RKO (cell line): ENCODE measurements at regions not wholly inside any gene's neighbourhood (a gene's known extent, or its start where the extent isn't known, plus 50 kb on each side); places are given as distances from the start of the nearest gene placed in this dataset.
"Not testable (repeated sequence)": the region's sequence is repeated elsewhere in the genome, so short reads cannot be mapped to it uniquely, and the experiment has no call there.

Source experiments
- DNase-seq: peaks from one replicate; pipeline ENCODE4 v3.0.0-alpha.2; 2016; ENCODE audit warnings: low spot score

DNA sequence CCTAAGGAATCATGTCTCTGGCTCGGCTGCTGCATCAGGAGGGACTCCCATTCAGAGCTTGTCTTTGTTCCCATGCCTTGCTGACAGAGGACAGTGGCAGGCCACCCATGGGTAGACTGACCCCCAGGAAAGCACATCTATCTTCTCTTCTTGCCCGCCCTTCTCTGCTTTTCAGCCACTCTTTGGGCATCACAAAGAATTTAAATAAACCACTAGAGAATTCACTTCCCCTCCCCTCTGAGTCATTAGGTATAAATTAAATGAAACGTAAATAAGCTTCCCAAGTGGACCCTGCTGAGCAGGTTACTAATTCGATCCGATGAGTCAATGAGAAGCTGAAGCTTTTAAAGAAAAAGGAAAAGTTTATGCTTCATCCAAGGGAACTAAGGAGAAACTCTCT lies 97.0 kb downstream of the DRD1 start:
- DNase-seq, result no peak

DNA sequence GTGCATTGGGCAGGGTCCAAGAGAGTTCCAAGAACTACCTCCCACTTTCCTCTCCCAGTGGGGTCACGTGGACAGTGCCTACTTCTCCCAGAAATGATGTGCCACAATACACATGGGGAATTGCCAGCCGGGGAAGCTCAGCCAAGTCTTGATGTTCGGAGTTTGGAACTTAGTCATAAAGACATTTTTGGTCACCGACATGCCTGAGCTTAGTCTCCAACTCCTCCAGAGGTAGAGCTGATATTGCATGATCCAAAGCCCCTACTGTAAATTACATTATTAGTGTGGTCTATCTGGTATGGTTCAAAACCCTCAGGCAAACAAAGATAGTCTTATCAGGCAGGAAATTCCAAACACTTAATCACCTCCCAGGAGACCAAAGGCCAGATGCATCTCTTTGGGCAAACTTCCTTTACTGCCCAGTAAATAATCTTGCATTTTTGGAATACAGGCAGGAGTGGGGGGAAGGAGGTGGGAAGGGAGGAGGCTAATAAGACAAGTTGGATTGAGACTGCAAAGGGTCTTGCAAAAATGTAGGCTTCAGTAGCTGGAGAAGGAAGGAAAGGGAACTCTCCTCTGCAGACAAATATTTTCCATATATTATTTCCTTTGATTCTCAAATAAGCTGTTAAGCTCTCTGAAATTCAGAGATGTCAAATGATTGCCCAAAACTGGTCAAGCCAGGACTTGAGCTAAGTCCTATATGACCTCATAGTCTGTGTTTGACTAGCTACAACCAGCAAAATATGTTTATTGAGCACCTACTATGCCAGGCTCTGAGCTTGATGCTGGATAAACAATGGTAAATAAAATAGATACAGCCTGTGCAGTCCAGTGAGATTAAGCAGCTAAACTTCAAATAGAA lies 99.4 kb downstream of the DRD1 start:
- no peak for DNase-seq

DNA sequence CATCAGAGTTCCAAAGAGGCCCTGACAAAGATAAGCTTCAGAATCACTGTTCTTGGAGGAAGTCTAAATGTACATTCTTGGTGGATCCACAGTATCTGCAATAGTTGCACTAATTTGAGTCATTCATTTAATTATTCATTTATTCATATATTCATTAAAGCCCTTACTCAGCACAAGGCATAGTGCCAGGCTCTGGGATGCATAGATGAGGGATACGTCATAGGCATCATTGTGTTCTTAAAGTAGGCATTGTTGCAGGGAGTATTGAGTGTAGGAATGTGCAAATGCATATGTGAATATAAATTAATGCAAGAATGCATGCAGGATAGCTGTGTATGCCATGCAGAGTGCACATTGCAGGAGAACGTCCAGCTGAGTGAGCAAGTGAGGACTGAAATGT lies 100.7 kb downstream of the DRD1 start:
- DNase-seq, result no peak

DNA sequence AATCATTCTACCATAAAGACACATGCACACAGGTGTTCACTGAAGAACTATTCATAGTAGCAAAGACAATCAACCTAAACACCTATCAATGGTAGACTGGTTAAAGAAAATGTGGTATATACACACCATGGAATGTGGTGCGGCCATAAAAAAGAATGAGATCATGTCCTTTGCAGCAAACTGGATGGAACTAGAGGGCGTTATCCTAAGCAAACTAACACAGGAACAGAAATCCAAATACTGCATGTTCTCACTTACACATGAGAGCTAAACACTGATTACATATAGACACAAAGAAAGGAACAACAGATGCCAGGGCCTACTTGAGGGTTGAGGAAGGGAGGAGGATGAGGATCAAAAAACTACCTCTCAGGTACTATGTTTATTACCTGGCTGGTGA lies 103.8 kb downstream of the DRD1 start:
- DNase-seq, result no peak

DNA sequence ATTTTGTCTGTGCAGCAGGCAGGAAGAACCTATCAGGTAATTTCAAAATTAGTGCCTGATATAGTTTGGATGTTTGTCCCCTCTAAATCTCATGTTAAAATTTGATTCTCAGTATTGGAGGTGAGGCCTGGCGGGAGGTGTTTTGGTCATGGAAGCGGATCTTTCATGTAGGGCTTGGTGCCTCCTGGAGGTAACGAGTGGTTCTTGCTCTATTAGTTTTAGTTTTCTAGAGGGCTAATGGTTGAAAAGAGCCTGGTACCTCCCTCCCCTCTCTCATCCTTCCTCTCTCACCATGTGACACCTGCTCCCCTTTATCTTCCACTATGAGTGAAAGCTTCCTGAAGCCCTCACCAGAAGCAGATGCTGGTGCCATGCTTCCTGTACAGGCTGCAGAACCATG lies 106.3 kb downstream of the DRD1 start:
- DNase-seq, result no peak

DNA sequence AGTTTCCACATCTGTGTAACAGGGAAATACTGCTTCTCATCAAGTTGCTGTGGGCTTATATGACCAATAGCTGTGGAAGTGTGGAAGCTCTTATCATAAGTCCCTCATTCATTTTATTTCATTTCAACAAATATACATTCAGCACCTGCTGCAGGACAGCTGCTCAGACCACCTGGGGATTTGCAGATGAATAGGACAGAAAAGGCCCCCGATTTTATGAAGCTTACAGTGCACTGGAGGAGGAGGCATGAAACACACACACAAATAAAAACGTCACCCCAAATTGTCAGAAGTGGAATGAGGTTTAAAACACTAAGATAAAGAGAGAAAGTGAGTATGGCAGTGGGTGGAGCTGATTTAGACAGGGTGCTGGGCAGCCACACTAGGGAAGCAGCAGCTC lies 107.2 kb downstream of the DRD1 start:
- no peak for DNase-seq

DNA sequence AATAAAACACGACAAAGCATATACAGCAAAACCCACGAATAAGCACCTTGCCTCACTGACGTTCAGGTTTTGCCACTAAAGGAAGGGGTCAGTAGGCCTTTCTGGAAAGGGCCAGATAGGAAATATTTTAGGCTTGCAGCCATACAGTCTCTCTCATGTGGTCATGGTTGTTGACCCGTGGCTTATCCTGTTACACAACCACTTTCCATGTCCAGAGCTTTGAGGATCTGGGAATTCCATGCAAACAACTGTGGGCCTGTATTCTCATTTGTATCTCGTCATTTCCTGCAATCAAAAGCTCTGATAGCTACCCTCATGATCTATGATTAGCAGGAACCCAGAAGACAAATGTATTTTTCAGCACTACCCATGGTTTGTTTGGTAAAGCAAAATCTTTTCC lies 108.3 kb downstream of the DRD1 start:
- DNase-seq, result no peak

DNA sequence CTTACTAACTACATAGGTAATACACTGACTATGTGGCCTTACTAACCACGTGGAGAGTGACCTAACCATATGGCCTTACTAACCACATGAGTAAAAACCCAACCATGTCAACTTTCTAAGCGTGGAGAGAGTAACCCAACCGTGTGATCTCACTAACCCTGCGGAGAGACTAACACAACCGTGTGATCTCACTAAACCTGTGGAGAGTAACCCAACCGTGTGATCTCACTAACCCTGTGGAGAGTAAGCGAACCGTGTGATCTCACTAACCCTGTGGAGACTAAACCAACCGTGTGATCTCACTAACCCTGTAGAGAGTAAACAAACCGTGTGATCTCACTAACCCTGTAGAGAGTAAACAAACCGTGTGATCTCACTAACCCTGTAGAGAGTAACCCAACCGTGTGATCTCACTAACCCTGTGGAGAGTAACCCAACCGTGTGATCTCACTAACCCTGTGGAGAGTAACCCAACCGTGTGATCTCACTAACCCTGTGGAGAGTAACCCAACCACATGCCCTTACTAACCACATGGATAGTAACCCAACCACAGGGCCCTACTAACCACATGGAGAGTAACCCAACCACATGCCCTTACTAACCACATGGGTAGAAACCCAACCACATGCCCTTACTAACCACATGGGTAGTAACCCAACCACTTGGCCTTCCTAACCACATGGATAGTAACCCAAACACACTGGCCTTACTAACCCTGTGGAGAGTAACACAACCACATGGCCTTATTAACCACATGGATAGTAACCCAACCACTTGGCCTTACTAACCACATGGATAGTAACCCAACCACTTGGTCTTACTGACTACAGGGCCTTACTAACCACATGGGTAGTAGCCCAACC lies 112.6 kb downstream of the DRD1 start:
- not testable (repeated sequence) for DNase-seq

DNA sequence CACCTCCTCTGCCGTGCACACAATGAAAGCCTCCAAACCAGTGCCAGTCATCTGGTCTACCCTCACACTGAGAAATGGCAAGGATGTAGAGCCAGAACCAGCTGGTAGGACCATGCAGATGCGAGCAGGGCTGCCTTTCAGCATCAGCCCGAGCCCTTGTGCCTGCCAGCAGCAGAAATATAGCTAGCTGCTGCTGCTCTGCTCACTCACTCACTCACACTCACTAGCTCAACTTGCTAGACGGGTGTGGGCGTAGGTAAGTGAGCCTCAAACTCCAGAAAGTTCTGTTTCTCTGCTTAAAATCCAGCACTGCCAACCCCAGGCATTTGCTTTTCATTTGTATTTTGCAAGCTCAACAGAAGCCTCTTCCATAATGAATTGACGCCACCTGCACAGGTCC lies 114.0 kb downstream of the DRD1 start:
- DNase-seq, result no peak

DNA sequence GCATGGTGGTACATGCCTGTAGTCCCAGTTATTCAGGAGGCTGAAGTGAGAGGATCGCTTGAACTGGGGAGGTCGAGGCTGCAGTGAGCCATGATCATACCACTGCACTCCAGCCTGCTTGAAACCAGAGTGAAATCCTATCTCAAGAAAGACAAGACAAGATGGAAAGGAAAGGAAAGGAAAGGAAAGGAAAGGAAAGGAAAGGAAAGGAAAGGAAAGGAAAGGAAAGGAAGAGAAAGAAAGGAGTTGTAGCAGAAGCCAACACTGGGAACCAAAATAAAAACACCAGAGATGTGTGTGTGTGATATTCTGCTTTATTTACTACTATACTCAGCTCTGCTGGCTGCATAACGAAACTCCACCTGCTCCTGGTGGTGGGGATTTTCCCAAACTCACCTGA lies 115.3 kb downstream of the DRD1 start:
- DNase-seq, result no peak

DNA sequence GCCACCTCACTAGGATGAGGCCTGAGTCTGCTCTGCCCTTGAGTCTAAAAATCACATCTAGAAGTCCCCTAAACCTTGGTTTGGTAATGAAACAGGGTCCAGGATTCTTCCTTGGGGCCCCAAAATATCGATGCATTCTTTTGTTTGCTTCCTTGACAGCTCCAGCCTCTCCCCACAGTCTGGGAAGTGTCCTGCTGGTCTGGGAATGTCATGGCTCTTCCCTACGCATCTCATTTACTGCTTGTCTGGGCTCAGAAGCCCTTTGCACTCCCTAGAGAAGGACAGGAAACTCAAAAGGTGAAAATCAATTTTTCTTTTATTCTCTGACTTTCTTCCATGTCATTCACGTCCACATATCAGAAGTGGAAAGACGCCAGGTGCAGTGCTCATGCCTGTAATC lies 115.8 kb downstream of the DRD1 start:
- no peak for DNase-seq

DNA sequence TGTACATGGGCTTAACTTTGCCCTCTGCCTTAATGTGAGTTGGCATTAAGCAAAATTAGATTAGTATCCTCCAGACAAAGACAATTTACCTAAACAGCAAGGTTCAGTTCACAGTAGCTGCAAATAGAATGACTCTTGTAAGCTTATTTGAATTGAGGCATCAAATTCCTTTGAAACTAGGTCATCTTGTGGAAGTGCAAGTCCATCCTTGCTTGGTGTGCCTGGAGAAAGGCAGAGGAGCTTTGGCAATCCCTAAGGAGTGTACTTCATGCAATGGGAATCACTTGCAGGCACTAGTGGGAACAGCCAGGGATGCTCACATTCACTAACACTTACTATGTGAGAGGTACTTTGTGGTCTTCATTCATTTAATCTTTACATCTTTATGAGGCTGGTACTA lies 118.3 kb downstream of the DRD1 start:
- DNase-seq, result peak; percentile 5

DNA sequence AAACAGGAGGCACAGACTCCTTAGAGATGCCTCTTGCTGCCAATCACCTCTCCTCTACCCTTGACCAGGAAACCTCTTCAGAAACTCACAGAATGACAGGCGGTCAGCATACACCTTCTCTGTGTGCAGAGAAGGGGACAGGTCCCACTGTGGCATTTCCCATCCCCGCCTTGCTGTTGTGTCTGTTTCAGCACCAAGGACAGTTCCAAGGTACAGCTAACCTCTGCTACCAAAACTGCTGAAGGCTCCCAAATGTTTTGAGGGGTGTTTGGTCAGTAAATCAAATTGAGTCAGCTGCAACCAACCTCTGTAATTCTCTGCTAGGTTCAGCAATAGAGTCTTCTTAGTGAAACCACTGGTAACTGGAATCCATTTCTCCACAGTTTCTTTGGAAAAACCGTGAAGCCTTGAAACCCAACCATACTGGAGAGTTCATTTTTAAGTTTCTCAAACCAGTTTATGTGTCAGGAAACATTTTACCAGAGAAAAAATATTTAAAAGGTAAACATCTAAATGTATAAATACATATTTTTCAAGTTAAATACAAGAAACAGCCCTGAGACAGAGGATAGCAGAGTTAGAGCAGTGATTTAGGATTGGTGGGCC lies 122.0 kb downstream of the DRD1 start:
- DNase-seq, result peak; percentile 58

DNA sequence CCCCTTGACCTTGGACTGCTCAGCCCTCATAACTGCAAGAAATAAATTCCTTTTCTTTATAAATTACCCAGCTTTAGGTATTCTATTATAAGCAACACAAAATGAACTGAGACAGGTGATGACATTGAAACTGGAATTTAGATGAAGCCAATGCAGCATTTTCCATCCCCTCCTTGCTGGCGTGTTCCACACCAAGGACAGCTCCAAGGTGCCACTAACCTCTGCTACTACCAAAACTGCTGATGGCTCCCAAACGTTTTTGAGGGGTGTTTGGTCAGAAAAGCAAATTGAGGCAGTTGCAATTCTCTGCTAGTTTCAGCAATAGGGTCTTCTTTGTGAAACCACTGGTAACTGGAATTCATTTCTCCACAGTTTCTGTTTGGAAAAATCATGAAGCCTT lies 124.8 kb downstream of the DRD1 start:
- DNase-seq, result no peak

DNA sequence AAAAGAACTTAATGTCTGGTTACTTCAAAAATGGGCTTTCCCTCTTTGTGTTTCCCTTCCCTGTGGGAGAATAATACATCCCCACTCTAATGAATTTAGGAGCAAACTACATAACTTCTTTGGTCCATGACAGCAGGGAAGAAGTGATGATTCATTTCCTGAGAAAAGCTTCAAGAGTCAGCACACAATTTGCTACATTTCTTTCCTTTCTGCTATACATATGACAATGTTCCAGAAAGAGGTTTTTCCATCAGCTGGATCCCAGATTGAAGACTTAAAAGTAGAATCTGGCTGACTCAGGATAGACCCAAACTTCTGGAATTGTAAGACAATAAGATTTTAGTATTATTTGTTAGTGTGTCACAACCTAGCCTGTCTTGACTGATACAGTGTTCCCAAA lies 126.1 kb downstream of the DRD1 start:
- DNase-seq, result no peak

DNA sequence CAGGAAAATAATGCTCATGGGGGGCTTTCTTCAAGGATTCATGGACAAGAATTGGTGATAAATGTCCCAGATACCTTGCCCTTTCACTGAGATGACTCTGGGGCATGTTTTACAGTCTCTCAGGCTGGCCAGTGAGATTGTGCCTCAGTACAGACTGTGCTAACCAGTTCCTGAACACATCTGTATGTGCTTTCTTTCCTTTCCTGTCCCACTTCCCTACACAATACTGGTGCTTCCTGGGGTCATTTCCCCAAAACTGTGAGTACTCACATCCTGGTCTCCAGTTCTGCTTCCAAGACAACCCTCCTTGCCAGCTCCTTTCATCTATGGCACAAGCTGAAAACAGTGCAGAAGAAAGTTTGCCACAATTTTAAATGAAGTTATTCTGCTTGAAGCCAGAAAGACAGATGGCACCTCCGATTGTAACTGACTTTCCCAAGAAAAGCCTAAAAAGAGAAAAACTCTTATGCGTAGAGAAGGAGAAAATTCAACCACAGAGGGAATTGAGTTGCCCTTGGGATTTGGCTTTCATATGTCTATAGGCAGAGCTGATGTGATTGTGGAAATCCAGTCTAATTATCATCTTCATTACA lies 134.7 kb downstream of the DRD1 start:
- DNase-seq, result no peak

DNA sequence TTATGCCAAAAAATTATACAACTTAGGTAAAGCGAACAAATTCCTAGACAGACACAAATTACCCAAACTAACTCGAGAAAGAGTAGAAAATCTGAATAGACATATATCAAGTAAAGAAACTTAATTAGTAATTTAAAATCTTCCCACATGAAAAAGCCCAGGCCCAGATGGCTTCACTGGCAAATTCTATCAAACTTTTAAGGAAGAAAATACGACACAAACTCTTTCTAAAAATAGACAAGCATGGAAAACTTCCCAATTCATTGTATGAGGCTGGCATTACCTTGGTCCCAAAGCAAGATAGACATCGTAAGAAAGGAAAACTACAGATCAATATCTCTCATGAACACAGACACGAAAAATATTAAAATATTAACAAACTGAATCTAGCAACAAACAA lies 135.3 kb downstream of the DRD1 start:
- DNase-seq, result no peak

DNA sequence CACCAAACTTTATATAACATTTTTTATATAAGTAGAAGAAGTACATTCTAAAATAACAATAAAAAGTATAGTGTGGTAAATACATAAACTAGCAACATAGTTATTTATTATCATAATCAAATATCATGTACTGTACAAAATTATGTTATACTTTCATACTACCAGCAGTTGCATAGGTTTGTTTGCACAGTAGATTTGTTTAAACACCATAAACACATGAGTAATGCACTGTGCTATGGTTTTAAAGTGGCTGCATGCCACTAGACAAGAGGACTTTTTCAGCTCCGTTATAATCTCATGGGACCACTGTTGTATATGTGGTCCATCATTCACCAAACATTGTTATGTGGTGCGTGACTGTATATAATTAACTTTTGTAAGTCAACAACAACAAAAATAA lies 137.6 kb downstream of the DRD1 start:
- DNase-seq, result no peak

DNA sequence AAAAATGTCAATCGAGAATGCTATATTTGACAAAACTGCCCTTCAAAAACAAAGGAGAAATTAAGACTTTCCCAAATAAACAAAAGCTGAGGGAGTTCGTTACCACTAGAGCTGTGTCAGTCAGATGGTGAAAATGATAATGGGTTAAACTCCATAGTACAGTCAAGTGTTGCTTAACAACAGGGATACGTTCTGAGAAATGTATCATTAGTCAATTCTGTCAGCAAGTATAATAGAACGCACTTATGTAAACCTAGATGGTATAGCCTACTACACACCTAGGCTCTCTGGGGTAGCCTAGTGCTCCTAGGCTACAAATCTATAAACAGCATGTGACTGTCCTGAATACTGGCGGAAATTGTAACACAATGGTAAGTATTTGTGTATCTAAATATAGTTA lies 138.7 kb downstream of the DRD1 start:
- DNase-seq, result no peak

DNA sequence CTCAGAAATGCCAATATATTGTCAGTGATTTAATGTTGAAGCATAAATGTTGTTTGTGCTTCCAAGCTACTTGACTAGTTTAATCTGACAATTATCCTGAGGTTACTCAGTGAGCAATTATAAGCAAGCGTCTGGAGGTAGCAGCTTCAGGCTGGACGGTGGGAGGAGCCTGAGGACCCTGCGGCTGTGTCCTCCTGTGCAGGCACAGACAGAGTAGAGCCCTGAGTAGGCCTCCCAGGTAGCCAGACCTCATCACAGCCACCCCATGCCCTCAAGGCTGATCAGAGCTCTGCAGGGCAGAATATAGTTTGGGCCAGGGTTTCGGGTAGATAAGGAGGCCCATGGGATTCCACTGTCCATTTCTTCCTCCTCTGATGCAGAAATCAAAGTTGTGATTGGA lies 153.6 kb downstream of the DRD1 start:
- DNase-seq, result no peak

DNA sequence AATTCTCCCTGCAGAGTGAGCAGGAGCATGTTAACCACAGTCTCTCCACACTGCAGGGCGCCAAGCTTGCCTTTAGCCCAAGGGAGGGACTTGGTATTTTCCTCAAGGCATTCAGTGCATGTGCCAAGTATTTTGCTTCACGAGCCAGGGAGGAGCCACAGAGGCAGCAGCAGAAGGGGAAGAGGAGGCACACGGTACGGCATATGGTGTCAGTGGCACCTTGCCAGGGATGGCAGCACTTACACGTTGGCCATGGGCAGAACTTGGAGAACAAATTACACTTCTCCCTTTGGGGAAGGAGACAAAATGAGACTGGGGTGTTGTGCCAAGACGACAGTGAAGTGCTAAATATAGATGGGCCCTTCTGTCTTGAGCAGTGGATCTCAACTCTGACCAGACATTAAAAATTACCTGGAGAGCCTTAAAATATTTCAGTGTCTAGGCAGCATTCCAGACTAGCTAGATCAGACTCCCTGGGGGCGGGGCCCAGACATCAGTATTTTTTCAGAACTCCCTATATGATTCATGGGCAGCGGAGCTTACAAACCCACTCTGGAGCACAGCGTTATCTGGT lies 155.8 kb downstream of the DRD1 start:
- peak; percentile 3 for DNase-seq

DNA sequence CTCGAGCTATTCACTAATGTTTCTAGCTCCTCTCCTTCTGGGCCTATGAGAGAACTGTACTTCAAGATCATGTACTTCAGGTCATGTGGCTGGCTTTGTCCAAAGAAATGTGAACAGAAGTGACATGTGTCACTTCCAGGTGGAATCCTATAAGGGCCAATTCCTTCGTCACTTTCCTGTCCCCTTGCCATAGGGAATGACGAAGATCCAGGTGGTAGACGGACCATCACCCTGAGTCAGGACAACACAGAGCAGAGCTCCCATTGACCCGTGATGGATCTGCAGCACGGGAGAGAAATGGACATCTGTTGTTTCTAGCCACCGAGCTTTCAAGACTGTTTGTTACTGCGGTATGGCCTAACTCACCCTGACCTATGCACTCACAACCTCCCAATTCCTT lies 157.0 kb downstream of the DRD1 start:
- DNase-seq, result no peak
